ENCODE measurements at regions not wholly inside any gene's neighbourhood (a gene's known extent, or its start where the extent isn't known, plus 50 kb on each side); places are given as distances from the start of the nearest gene placed in this dataset.
"Not testable (repeated sequence)": the region's sequence is repeated elsewhere in the genome, so short reads cannot be mapped to it uniquely, and the experiment has no call there.

DNA sequence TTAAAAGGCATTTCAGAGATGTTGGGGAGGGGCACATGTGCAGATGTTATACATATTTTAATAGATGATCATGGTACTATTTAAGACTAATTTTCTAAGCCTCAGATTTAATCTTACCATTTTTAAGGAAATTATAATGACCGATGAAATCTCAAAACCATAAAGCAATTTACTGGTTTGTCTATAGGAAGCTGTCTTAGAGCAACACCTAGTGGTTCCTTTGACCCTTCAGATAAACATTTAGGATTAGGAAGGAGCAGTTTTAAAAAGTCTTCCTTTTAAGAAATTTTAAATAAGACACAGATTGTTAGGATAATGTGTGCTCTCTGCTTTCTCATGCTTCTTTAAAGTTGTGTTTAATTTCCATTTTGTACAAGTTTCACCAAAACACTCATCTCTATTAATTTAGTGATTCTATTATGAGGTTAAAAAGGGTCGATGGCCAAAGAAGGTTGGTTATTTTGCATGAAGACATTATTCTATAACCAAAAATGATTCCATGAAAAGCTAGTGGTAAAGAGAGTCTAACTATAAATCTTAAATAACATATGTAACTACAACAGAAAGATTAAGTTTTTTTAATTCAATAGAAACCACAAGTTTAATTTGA, 376.4 kb downstream of the HACE1 start:
- Mint-ChIP-seq H3K27ac (no peak overlapping the region), H3K27me3 (no peaks in the 10 kb centered on the region), H3K36me3 (no peaks in the 10 kb centered on the region), H3K9me3 (no peaks in the 10 kb centered on the region), H3K4me3 (no peak overlapping the region), H3K4me1 (no peaks in the 10 kb centered on the region)
- DNase-seq: no peak
- CTCF ChIA-PET: no interaction called here

DNA sequence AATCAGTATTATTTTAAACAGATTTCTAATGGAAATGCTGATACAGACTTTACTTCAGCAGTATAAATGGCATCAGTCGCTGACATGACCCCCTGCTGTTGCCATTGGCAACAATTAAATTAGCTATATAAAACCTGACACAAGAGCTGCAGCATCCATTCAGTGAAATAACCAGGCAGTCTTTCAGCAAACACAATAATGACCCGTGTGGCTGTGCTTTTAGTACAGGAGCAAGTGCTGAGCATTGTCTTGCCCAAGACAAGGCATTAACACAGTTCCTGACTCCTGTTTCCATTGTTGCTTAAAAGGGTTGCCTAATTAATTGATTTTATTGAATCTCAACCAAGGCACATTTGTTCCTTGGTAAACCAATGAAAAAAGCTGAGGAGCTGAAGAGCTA, 382.1 kb downstream of the HACE1 start:
- CTCF ChIA-PET: no interaction called here
- H3K36me3 Mint-ChIP-seq: no peaks in the 10 kb centered on the region

GRCh38 chr6:104473021-104473429, 386.7 kb downstream of the HACE1 start:
- peaks cover 8% of the 10 kb centered on the region for H3K27me3 Mint-ChIP-seq
- DNase-seq: no peak
- H3K9me3 Mint-ChIP-seq: no peaks in the 10 kb centered on the region
- no peaks in the 10 kb centered on the region for H3K4me1 Mint-ChIP-seq
- CTCF ChIA-PET: no interaction called here
- no peak overlapping the region for H3K4me3 Mint-ChIP-seq
- H3K27ac Mint-ChIP-seq: no peak overlapping the region
- H3K36me3 Mint-ChIP-seq: no peaks in the 10 kb centered on the region

More for the DNA sequence above, 382.1 kb downstream of the HACE1 start:
- H3K27ac Mint-ChIP-seq: no peak overlapping the region
- H3K4me1 Mint-ChIP-seq: no peaks in the 10 kb centered on the region
- peaks cover 8% of the 10 kb centered on the region for H3K27me3 Mint-ChIP-seq
- no peak overlapping the region for H3K4me3 Mint-ChIP-seq
- H3K9me3 Mint-ChIP-seq: no peaks in the 10 kb centered on the region
- no peak for DNase-seq

DNA sequence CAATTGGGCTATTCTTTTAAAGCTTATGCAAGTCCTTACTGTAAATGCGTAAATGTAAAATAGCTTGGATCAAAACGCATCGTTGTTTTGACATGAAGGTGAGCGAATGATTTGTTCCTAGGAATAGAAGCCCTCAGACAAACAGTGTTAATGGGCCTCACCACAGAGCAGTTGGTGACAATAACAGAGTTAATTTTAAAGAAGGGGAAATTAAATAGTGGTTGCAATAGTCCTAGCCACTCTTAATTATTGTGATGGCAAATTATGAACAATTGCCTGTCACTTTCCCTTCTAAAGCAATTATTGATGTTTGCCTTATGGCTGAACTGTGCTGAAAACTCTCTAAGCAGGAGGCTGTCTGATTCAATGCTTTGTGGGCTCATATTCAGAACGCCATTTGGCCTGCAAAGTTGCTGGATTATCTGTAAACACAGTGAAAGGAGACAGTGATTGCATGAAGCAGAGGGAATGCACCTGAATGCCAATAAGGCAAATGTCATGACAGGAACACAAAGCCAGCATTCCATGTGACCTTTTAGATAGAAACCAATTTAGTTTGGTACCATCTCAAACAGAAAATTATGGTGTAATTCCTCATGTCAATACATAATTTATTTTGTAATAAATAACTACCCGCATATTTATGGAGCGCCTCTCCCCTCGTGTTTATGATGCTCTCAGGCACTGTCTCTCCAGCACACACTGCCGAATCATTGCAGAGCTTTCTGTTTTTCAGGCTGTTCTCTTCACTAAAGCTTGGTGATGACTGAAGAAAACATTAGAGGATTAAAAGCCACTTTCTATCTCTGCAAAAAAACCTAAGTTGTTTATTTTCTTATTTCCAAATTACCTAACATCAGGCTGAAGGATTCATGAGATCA, 387.5 kb downstream of the HACE1 start:
- no peaks in the 10 kb centered on the region for H3K4me1 Mint-ChIP-seq
- no peaks in the 10 kb centered on the region for H3K9me3 Mint-ChIP-seq
- no peaks in the 10 kb centered on the region for H3K36me3 Mint-ChIP-seq
- no peak overlapping the region for H3K4me3 Mint-ChIP-seq
- CTCF ChIA-PET: no interaction called here
- H3K27ac Mint-ChIP-seq: no peak overlapping the region
- DNase-seq: no peak
- peaks cover 8% of the 10 kb centered on the region for H3K27me3 Mint-ChIP-seq

GRCh38 chr6:104466306-104466705, 393.4 kb downstream of the HACE1 start:
- no peaks in the 10 kb centered on the region for H3K27me3 Mint-ChIP-seq
- no peak overlapping the region for H3K4me3 Mint-ChIP-seq
- H3K27ac Mint-ChIP-seq: no peak overlapping the region
- H3K9me3 Mint-ChIP-seq: no peaks in the 10 kb centered on the region
- H3K36me3 Mint-ChIP-seq: no peaks in the 10 kb centered on the region
- no peaks in the 10 kb centered on the region for H3K4me1 Mint-ChIP-seq
- CTCF ChIA-PET: no interaction called here
- DNase-seq: no peak

DNA sequence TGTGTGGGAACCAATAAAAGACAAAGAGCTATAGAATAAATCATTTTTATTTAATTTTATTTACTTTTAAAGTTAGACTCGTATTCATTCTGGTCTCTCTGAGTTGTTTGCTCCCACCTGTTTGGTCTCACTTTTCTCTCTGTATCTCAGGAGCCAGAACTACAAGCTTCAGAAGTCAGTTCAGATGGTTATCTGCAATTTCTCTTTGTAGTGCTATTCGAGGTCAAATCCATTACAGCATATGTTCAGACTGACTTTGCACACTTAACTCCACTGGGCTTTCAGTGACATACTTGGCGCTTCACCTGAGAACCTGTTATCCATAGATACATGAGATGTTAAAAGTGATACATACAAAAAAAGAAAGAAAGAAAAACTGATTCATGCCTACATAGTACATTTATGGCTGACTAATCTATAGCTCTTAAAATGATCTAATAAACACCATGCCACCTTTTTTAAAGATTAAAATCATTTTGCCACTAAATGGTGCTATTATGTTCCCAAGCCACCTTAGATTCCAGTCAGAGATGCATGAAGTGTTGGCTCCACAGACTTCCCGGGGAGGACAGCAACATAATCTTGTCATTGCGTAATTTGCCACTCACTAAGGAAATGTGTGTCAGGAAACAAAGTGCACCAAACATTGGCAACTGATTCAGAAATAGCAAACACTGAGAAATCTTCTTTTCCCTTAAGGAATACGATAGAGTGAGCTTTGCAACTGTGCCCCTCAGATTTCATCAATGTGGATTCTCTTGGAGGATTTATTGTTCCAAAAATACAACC, 396.7 kb downstream of the HACE1 start:
- H3K36me3 Mint-ChIP-seq: no peaks in the 10 kb centered on the region

DNA sequence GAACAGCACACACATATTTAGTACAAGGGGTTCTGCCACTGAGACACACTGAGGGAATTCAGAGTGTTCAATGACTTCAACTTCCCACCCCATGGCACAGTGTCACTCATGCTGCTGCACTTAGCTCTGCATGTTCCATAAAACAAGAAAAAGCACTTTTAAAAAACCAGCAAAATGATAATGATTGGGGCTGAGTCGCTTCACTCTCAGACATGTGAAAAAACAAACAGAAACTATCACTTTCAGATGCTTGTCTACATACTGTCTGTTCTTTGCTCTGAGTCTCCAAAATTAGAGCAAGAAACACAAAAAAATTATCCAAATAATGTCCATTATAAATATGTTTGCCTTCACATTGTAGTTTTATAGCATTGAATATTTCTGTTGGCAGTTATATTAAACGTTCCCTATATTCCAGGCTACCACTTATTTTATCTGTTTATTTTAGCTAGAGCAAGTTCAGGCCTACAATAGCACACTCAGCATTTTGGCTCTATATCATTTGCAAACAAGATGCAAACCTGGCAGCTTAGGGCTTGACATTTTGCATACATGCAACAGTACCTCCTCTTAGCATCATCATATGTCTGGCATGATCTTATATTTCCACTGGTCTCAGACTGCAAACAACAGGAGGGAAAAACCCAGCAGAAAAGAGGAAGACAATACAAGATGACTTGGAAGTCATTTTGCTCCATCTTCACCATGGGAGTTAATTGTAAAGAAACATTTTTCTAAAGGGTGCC, 398.8 kb downstream of the HACE1 start:
- H3K27me3 Mint-ChIP-seq: no peaks in the 10 kb centered on the region
- H3K27ac Mint-ChIP-seq: no peak overlapping the region
- CTCF ChIA-PET: no interaction called here
- no peak for DNase-seq
- H3K4me1 Mint-ChIP-seq: no peaks in the 10 kb centered on the region
- no peaks in the 10 kb centered on the region for H3K9me3 Mint-ChIP-seq
- no peak overlapping the region for H3K4me3 Mint-ChIP-seq
- no peaks in the 10 kb centered on the region for H3K36me3 Mint-ChIP-seq

More for the DNA sequence above, 396.7 kb downstream of the HACE1 start:
- Mint-ChIP-seq H3K27me3 (no peaks in the 10 kb centered on the region), H3K4me1 (no peaks in the 10 kb centered on the region), H3K4me3 (no peak overlapping the region), H3K9me3 (no peaks in the 10 kb centered on the region), H3K27ac (no peak overlapping the region)
- CTCF ChIA-PET: no interaction called here
- no peak for DNase-seq

DNA sequence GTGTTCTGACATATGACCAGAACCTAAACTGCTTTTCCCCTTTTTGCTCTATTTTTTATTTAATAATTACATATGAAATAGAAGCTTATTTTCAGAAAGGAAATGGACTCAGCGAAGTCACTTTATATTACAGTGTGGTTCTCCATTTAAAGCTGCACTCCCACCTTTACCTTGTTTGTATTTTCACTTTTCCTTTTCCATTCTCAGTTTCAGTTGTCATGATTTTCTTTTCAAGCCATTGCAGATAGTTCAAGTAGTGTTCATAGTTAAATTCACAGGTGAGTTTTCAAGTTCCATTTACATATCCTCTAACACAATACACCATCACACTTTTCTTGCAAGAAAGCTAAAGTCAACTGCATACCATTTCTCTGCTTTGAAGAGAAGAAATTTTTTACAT, 400.2 kb downstream of the HACE1 start:
- no peaks in the 10 kb centered on the region for H3K36me3 Mint-ChIP-seq
- no peaks in the 10 kb centered on the region for H3K9me3 Mint-ChIP-seq
- no peaks in the 10 kb centered on the region for H3K4me1 Mint-ChIP-seq
- DNase-seq: no peak
- no peak overlapping the region for H3K4me3 Mint-ChIP-seq
- CTCF ChIA-PET: no interaction called here
- H3K27me3 Mint-ChIP-seq: no peaks in the 10 kb centered on the region
- no peak overlapping the region for H3K27ac Mint-ChIP-seq

DNA sequence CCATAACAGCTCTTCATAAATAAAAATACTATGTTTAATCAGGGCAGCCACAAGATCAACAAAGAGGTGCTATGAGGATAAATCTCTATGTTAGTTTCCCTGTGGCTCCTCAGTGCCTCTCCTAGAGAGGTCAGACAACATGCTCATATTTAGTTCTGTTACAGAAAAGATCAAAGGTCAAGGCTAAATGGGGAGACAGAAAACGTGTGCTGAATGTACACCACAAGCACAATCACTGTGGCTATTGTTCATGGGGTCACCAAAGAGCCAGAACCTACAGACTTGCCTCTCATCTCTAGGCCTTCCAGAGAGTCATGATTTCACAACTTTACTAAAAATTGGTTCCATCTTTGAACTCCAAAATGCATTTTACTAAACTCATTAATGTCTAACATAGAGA, 409.8 kb downstream of the HACE1 start:
- H3K27ac Mint-ChIP-seq: no peak overlapping the region
- no peaks in the 10 kb centered on the region for H3K4me1 Mint-ChIP-seq
- H3K4me3 Mint-ChIP-seq: no peak overlapping the region
- H3K9me3 Mint-ChIP-seq: peaks cover 6% of the 10 kb centered on the region
- H3K36me3 Mint-ChIP-seq: no peaks in the 10 kb centered on the region
- CTCF ChIA-PET: no interaction called here
- no peaks in the 10 kb centered on the region for H3K27me3 Mint-ChIP-seq
- DNase-seq: no peak

DNA sequence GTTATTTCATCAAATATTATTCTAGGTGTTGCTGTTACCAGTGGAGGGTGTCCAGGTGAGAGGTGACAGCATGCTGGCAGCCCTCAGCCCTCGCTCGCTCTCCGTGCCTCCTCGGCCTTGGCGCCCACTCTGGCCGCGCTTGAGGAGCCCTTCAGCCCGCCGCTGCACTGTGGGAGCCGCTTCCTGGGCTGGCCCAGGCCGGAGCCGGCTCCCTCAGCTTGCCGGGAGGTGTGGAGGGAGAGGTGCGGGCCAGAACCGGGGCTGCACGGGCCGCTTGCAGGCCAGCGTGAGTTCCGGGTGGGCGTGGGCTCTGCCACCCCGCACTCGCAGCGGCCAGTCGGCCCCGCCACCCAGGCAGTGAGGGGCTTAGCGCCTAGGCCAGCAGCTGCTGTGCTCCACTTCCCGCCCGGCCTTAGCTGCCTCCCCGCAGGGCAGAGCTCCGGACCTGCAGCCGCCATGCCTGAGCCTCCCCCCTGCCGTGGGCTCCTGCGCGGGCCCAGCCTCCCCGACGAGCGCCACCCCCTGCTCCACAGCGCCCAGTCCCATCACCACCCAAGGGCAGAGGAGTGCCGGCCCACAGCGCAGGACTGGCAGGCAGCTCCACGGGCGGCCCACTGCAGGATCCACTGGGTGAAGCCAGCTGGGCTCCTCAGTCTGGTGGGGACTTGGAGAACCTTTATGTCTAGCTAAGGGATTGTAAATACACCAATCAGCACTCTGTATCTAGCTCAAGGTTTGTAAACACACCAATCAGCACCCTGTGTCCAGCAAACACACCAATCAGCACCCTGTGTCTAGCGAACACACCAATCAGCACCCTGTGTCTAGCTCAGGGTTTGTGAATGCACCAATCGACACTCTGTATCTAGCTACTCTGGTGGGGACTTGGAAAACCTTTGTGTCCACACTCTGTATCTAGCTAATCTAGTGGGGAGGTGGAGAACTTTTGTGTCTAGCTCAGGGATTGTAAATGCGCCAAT, 413.3 kb downstream of the HACE1 start:
- DNase-seq, H3K4me3 Mint-ChIP-seq, CTCF ChIA-PET, H3K4me1 Mint-ChIP-seq, H3K27ac Mint-ChIP-seq, H3K36me3 Mint-ChIP-seq, H3K27me3 Mint-ChIP-seq, H3K9me3 Mint-ChIP-seq: not testable (repeated sequence)

DNA sequence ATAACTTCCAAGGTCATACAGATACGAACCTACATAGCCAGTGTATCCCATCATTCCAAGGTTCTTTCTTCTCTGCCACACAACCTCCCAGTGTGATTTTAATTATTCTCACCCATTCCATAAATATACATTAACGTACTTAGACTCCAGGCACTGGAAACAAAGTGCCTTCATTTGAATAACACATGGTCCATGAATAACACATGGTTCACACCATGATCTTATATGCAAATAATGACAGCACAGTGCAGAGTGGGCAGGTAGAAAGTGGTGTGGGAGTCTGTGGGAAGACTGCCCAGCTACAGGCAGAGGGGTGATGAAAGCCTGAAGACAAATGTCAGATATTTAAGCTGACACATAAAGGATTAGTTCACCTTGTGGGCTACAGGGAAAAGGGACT, 425.2 kb downstream of the HACE1 start:
- CTCF ChIA-PET: no interaction called here
- Mint-ChIP-seq H3K4me1 (no peaks in the 10 kb centered on the region), H3K27ac (no peak overlapping the region), H3K4me3 (no peak overlapping the region), H3K36me3 (no peaks in the 10 kb centered on the region), H3K9me3 (peaks cover 1% of the 10 kb centered on the region), H3K27me3 (no peaks in the 10 kb centered on the region)
- no peak for DNase-seq

DNA sequence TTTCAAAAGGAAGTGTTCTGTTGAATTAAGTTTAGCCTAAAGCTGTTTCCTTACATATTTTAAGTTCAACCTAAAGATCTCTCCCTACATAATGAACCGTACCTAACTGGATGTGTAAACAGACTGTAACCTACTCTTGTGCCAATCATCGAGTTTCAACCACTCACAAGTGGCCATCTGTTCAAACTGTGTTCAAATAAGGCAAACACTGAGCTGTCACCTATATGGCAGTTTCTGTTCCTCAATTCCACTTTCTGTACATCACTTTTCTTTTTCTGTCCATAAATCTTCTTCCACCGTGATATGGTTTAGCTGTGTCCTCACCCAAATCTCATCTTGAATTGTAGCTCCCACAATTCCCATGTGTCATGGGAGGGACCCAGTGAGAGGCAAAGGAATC, 428.6 kb downstream of the HACE1 start:
- Mint-ChIP-seq H3K27me3 (no peaks in the 10 kb centered on the region), H3K4me3 (no peak overlapping the region), H3K9me3 (peaks cover 2% of the 10 kb centered on the region), H3K4me1 (no peaks in the 10 kb centered on the region), H3K27ac (no peak overlapping the region), H3K36me3 (no peaks in the 10 kb centered on the region)
- no peak for DNase-seq
- CTCF ChIA-PET: no interaction called here

- DNase-seq: no peak
- Mint-ChIP-seq H3K4me1 (no peaks in the 10 kb centered on the region), H3K9me3 (peaks cover 8% of the 10 kb centered on the region), H3K27me3 (no peaks in the 10 kb centered on the region), H3K36me3 (no peaks in the 10 kb centered on the region), H3K4me3 (no peak overlapping the region), H3K27ac (no peak overlapping the region)
- CTCF ChIA-PET: interaction anchor here (1.3 kb wide), 1 partner anchor 13 kb away, joined by 3 read pairs; no protein-coding TSS in a partner anchor
Measured at GRCh38 chr6:104428184-104428583, 431.5 kb downstream of the HACE1 start.
